OCI-LY7 (cell line): ENCODE measurements at regions not wholly inside any gene's neighbourhood (a gene's known extent, or its start where the extent isn't known, plus 50 kb on each side); places are given as distances from the start of the nearest gene placed in this dataset.

ENCODE experiments used
- CTCF ChIP-seq: fragments of 200-600 bp; sonication (generic); conservative IDR thresholded peaks from 2 replicates; pipeline ENCODE4 v1.5.1; 2014; ENCODE audit warnings: mild to moderate bottlenecking, antibody characterized with exemption, low read length, moderate library complexity, mixed read lengths
- EZH2phosphoT487 ChIP-seq: fragments of 200-600 bp; sonication (generic); IDR thresholded peaks from 2 replicates; pipeline ENCODE4 v1.6.1; 2018; ENCODE audit warnings: low read depth, borderline replicate concordance, mild to moderate bottlenecking, mixed run types, antibody characterized with exemption, low read length, moderate library complexity, mixed read lengths

GRCh38 chr2:120599656-120600055 is 136.0 kb upstream of the GLI2 start:
- TF ChIP-seq CTCF (no peak), EZH2phosphoT487 (no peak)
